22Rv1 (cell line): ENCODE measurements at regions not wholly inside any gene's neighbourhood (a gene's known extent, or its start where the extent isn't known, plus 50 kb on each side); places are given as distances from the start of the nearest gene placed in this dataset.
"Not testable (repeated sequence)": the region's sequence is repeated elsewhere in the genome, so short reads cannot be mapped to it uniquely, and the experiment has no call there.

ENCODE experiments used
- H3K27ac ChIP-seq: fragments of 450-650 bp; 2 replicates; pipeline ENCODE4 v1.5.1; 2017
- CTCF ChIP-seq: fragments of 450-650 bp; IDR thresholded peaks from 2 replicates; pipeline ENCODE4 v1.5.1; 2017; ENCODE audit warnings: mild to moderate bottlenecking
- ZFX ChIP-seq: fragments of 450-650 bp; IDR thresholded peaks from 2 replicates; pipeline ENCODE4 v1.6.1; 2017; ENCODE audit warnings: antibody characterized with exemption, borderline replicate concordance

DNA sequence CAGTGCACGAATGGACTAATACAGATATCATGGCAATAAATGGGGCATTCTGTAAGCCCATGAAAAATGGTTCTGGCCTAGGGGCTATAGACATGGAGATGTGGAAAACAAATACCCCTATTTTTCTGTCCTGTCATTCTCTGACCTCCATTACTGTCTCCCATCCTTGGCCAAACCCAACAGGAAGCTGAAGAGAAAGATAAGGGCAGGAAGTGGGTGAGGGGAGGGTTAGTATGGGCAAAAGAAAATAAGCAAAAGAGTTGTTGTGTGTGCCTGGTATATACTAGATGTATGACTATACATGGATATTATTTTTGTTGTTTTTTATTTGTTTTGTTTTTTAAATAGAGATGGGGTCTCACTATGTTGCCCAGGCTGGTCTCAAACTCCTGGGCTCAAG, 339.3 kb downstream of the PCNX1 start:
- no peak for TF ChIP-seq CTCF
- TF ChIP-seq ZFX, result no peak
- H3K27ac ChIP-seq, result no peak overlapping the region

GRCh38 chr14:71247106-71247505, 339.8 kb downstream of the PCNX1 start:
- no peak overlapping the region for H3K27ac ChIP-seq
- no peak for TF ChIP-seq CTCF

DNA sequence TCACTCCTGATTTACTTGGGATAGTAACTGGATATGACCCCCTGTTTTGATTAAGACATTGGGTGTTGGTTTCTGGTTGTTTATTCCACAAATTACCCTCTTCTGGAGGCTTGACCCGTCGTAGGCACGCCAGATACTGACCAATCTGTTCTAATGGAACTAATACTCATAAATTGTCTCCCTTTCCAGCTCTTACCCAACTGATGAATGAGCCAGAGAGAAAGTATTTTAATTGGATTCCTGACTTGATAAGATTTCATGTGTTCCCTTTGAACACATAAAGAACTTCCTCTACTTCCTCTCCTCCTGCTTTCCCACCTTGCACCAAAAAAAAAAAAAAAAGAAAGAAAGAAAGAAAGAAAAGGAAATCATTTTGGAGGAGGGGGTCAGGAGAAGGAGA, 340.9 kb downstream of the PCNX1 start:
- H3K27ac ChIP-seq, result no peak overlapping the region
- TF ChIP-seq ZFX (no peak), CTCF (no peak)

GRCh38 chr14:71250347-71250746, 343.1 kb downstream of the PCNX1 start:
- H3K27ac ChIP-seq, result no peak overlapping the region
- TF ChIP-seq ZFX, result no peak
- no peak for TF ChIP-seq CTCF

DNA sequence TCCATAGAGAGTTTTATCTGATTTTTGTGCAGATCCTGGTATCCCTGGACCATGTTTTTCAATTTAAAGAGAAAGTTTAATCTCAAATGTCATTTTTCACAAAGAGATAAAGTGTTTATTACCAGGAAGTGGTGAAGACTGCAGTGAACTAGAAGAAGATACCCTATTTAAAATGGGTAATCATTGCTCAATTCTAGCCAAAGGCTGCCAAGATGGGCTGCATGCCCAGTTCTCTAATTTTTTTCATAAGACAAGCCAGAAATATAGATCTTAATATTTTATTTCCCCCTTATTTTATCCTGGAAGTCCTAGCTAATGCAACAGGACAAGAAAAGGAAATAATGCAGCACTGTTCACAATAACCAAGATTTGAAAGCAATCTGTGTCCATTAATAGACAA, 343.5 kb downstream of the PCNX1 start:
- no peak overlapping the region for H3K27ac ChIP-seq

DNA sequence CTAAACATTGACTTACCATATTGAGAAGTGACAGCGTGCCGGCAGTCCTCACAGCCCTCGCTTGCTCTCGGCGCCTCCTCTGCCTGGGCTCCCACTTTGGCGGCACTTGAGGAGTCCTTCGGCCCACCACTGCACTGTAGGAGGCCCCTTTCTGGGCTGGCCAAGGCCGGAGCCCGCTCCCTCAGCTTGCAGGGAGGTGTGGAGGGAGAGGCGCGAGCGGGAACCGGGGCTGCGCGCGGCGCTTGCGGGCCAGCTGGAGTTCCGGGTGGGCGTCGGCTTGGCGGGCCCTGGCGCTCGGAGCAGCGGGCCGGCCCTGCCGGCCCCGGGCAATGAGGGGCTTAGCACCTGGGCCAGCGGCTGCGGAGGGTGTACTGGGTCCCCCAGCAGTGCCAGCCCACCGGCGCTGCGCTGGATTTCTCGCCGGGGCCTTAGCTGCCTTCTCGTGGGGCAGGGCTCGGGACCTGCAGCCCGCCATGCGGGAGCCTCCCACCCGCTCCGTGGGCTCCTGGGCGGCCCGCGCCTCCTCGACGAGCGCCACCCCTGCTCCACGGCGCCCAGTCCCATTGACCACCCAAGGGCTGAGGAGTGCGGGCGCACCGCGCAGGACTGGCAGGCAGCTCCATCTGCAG, 346.9 kb downstream of the PCNX1 start:
- not testable (repeated sequence) for H3K27ac ChIP-seq

More for the DNA sequence above, 343.5 kb downstream of the PCNX1 start:
- TF ChIP-seq CTCF, result no peak
- no peak for TF ChIP-seq ZFX

DNA sequence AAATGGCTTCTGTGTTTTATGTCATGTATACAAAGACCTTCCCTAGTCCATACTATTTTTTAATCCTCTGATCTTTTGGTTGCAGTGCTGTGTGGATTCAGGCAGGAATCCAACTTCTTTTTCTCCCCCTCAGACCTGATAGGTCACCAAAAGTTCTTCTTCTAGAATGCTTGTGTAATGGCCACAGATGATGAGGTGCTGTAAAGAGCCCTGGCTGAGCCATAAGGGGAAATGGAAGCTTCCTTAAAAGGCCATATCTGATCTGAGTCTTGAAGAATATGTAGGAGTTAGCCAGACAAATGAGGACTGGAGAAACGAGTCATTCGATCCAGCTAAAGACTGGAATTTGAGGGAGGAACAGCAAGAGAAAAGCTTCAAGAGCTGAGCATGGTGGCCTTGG, 353.9 kb downstream of the PCNX1 start:
- TF ChIP-seq CTCF (no peak), ZFX (no peak)
- no peak overlapping the region for H3K27ac ChIP-seq

- H3K27ac ChIP-seq, result no peak overlapping the region
- TF ChIP-seq ZFX (no peak), CTCF (no peak)
These were observed 355.2 kb downstream of the PCNX1 start for GRCh38 chr14:71262441-71262840.
